ENCODE measurements at regions not wholly inside any gene's neighbourhood (a gene's known extent, or its start where the extent isn't known, plus 50 kb on each side); places are given as distances from the start of the nearest gene placed in this dataset.
"Not testable (repeated sequence)": the region's sequence is repeated elsewhere in the genome, so short reads cannot be mapped to it uniquely, and the experiment has no call there.

- no peaks in the 10 kb centered on the region for H3K9me3 ChIP-seq (replicated peaks in 1 of 2; ENCODE audit: control insufficient read depth in 2 of 2, insufficient read depth in 1 of 2, low read depth in 1 of 2, low read length in 2 of 2)
- no peaks in the 10 kb centered on the region for H3K27me3 ChIP-seq (ENCODE audit: control insufficient read depth in 3 of 3, insufficient read depth in 3 of 3, low read depth in 1 of 3, low read length in 3 of 3)
- H3K18ac ChIP-seq (ENCODE audit: low read length), result no peak overlapping the region
- no peak overlapping the region for H2AK5ac ChIP-seq (ENCODE audit: low read depth, low read length)
- no peaks in the 10 kb centered on the region for H3K4me1 ChIP-seq (ENCODE audit: control insufficient read depth in 2 of 2, insufficient read depth in 1 of 2, low read depth in 1 of 2, low read length in 2 of 2)
- no peak overlapping the region for H2BK5ac ChIP-seq (ENCODE audit: low read length)
- no peaks in the 10 kb centered on the region for H3K36me3 ChIP-seq (replicated peaks in 1 of 2; ENCODE audit: control insufficient read depth in 2 of 2, insufficient read depth in 2 of 2, low read length in 2 of 2)
- no peak overlapping the region for H3K4me2 ChIP-seq (ENCODE audit: insufficient read depth, low read length, poor library complexity, severe bottlenecking)
- H2BK15ac ChIP-seq (ENCODE audit: low read length), result no peak overlapping the region
- no peak overlapping the region for H3K27ac ChIP-seq (replicated peaks; ENCODE audit: low read length)
- H2AFZ ChIP-seq (ENCODE audit: low read length), result no peak overlapping the region
- H2BK12ac ChIP-seq (ENCODE audit: low read length), result no peak overlapping the region
- H3K4me3 ChIP-seq (ENCODE audit: low read length in 2 of 2), result no peak overlapping the region
- H4K91ac ChIP-seq (ENCODE audit: low read depth, low read length, poor library complexity), result no peak overlapping the region
- H3K79me1 ChIP-seq (ENCODE audit: low read depth, low read length), result no peaks in the 10 kb centered on the region
- DNase-seq (ENCODE audit: low spot score), result no peak
- H3K4ac ChIP-seq (ENCODE audit: low read length), result no peak overlapping the region
- WGBS, 2 donors (ENCODE audit: extremely low coverage in 2 of 2, insufficient read length in 2 of 2, insufficient replicate concordance in 1 of 2), result no CpG with 5 or more reads among the region's 8 CpGs
- no peak overlapping the region for H3K14ac ChIP-seq (ENCODE audit: low read length)
- H2BK120ac ChIP-seq (ENCODE audit: low read depth, low read length), result no peak overlapping the region
- no peak overlapping the region for H3K23ac ChIP-seq (ENCODE audit: low read depth, low read length, poor library complexity)
- no peak overlapping the region for H3K9ac ChIP-seq (ENCODE audit: low read depth, low read length, poor library complexity)
- H4K8ac ChIP-seq (ENCODE audit: low read depth, low read length), result peak overlapping the region; percentile 68
Observed at GRCh38 chr2:21892140-21892539, 768.4 kb downstream of the TDRD15 start.

DNA sequence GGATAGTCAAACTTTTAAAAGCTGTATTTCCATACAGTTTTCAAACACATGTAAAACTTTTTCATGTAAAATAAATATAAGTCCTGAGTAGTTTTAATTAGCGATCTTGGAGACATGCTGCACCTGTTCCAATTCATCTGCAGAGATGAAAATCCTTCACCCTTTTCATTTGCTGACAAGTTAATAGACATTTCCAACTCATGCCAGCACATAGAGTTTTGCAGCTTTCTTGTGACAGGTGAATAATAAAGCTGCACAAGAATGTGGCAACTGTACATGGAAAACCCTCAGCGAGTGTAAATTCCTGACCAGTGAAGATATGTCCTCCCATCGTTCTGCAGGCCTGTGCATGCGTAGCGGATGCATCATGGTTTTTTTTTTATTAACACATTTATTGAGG lies 771.4 kb downstream of the TDRD15 start:
- no peak overlapping the region for H2BK120ac ChIP-seq (ENCODE audit: low read depth, low read length)
- no peak overlapping the region for H2BK12ac ChIP-seq (ENCODE audit: low read length)
- no peak overlapping the region for H2AFZ ChIP-seq (ENCODE audit: low read length)
- H3K79me1 ChIP-seq (ENCODE audit: low read depth, low read length), result no peaks in the 10 kb centered on the region
- no peak overlapping the region for H3K18ac ChIP-seq (ENCODE audit: low read length)
- no peak for DNase-seq (ENCODE audit: low spot score)
- H4K91ac ChIP-seq (ENCODE audit: low read depth, low read length, poor library complexity), result no peak overlapping the region
- H3K4ac ChIP-seq (ENCODE audit: low read length), result no peak overlapping the region
- no peak overlapping the region for H3K9ac ChIP-seq (ENCODE audit: low read depth, low read length, poor library complexity)
- no peaks in the 10 kb centered on the region for H3K9me3 ChIP-seq (replicated peaks in 1 of 2; ENCODE audit: control insufficient read depth in 2 of 2, insufficient read depth in 1 of 2, low read depth in 1 of 2, low read length in 2 of 2)
- no peak overlapping the region for H3K4me3 ChIP-seq (ENCODE audit: low read length in 2 of 2)
- WGBS, 2 donors (ENCODE audit: extremely low coverage in 2 of 2, insufficient read length in 2 of 2, insufficient replicate concordance in 1 of 2), result no CpG with 5 or more reads among the region's 5 CpGs
- H3K23ac ChIP-seq (ENCODE audit: low read depth, low read length, poor library complexity), result no peak overlapping the region
- no peak overlapping the region for H4K8ac ChIP-seq (ENCODE audit: low read depth, low read length)
- H3K14ac ChIP-seq (ENCODE audit: low read length), result no peak overlapping the region
- H3K27me3 ChIP-seq (ENCODE audit: control insufficient read depth in 3 of 3, insufficient read depth in 3 of 3, low read depth in 1 of 3, low read length in 3 of 3), result no peaks in the 10 kb centered on the region
- no peaks in the 10 kb centered on the region for H3K4me1 ChIP-seq (ENCODE audit: control insufficient read depth in 2 of 2, insufficient read depth in 1 of 2, low read depth in 1 of 2, low read length in 2 of 2)
- H3K27ac ChIP-seq (replicated peaks; ENCODE audit: low read length), result no peak overlapping the region
- H3K36me3 ChIP-seq (replicated peaks in 1 of 2; ENCODE audit: control insufficient read depth in 2 of 2, insufficient read depth in 2 of 2, low read length in 2 of 2), result no peaks in the 10 kb centered on the region
- H3K4me2 ChIP-seq (ENCODE audit: insufficient read depth, low read length, poor library complexity, severe bottlenecking), result no peak overlapping the region
- no peak overlapping the region for H2BK15ac ChIP-seq (ENCODE audit: low read length)
- no peak overlapping the region for H2AK5ac ChIP-seq (ENCODE audit: low read depth, low read length)
- no peak overlapping the region for H2BK5ac ChIP-seq (ENCODE audit: low read length)

- WGBS, 2 donors (ENCODE audit: extremely low coverage in 2 of 2, insufficient read length in 2 of 2, insufficient replicate concordance in 1 of 2), result no CpG with 5 or more reads among the region's 26 CpGs
Observed at GRCh38 chr2:21908712-21909380, 785.1 kb downstream of the TDRD15 start.

GRCh38 chr2:21910832-21911507 lies 787.2 kb downstream of the TDRD15 start:
- Histone ChIP-seq H3K4ac (ENCODE audit: low read length) (no peak overlapping the region), H3K27me3 (ENCODE audit: control insufficient read depth in 3 of 3, insufficient read depth in 3 of 3, low read depth in 1 of 3, low read length in 3 of 3) (no peaks in the 10 kb centered on the region), H2BK12ac (ENCODE audit: low read length) (no peak overlapping the region), H3K27ac (replicated peaks; ENCODE audit: low read length) (no peak overlapping the region), H3K14ac (ENCODE audit: low read length) (no peak overlapping the region), H2BK120ac (ENCODE audit: low read depth, low read length) (no peak overlapping the region), H2BK5ac (ENCODE audit: low read length) (no peak overlapping the region), H3K18ac (ENCODE audit: low read length) (no peak overlapping the region), H3K4me3 (ENCODE audit: low read length in 2 of 2) (no peak overlapping the region), H2AK5ac (ENCODE audit: low read depth, low read length) (no peak overlapping the region), H2BK15ac (ENCODE audit: low read length) (no peak overlapping the region), H3K4me2 (ENCODE audit: insufficient read depth, low read length, poor library complexity, severe bottlenecking) (no peak overlapping the region), H4K8ac (ENCODE audit: low read depth, low read length) (no peak overlapping the region), H3K4me1 (ENCODE audit: control insufficient read depth in 2 of 2, insufficient read depth in 1 of 2, low read depth in 1 of 2, low read length in 2 of 2) (no peaks in the 10 kb centered on the region), H3K9ac (ENCODE audit: low read depth, low read length, poor library complexity) (no peak overlapping the region), H3K23ac (ENCODE audit: low read depth, low read length, poor library complexity) (no peak overlapping the region), H4K91ac (ENCODE audit: low read depth, low read length, poor library complexity) (no peak overlapping the region), H3K9me3 (replicated peaks in 1 of 2; ENCODE audit: control insufficient read depth in 2 of 2, insufficient read depth in 1 of 2, low read depth in 1 of 2, low read length in 2 of 2) (no peaks in the 10 kb centered on the region), H3K36me3 (replicated peaks in 1 of 2; ENCODE audit: control insufficient read depth in 2 of 2, insufficient read depth in 2 of 2, low read length in 2 of 2) (no peaks in the 10 kb centered on the region), H2AFZ (ENCODE audit: low read length) (no peak overlapping the region), H3K79me1 (ENCODE audit: low read depth, low read length) (no peaks in the 10 kb centered on the region)
- WGBS, 2 donors (ENCODE audit: extremely low coverage in 2 of 2, insufficient read length in 2 of 2, insufficient replicate concordance in 1 of 2), result no CpG with 5 or more reads among the region's 6 CpGs
- DNase-seq (ENCODE audit: low spot score), result no peak

More at GRCh38 chr2:21908712-21909380, 785.1 kb downstream of the TDRD15 start:
- not testable (repeated sequence) for H2BK15ac ChIP-seq (ENCODE audit: low read length); H3K27me3 ChIP-seq (ENCODE audit: control insufficient read depth in 3 of 3, insufficient read depth in 3 of 3, low read depth in 1 of 3, low read length in 3 of 3); H3K4me1 ChIP-seq (ENCODE audit: control insufficient read depth in 2 of 2, insufficient read depth in 1 of 2, low read depth in 1 of 2, low read length in 2 of 2); H3K18ac ChIP-seq (ENCODE audit: low read length); H3K4me2 ChIP-seq (ENCODE audit: insufficient read depth, low read length, poor library complexity, severe bottlenecking); DNase-seq (ENCODE audit: low spot score); H2AK5ac ChIP-seq (ENCODE audit: low read depth, low read length); H3K23ac ChIP-seq (ENCODE audit: low read depth, low read length, poor library complexity); H3K4ac ChIP-seq (ENCODE audit: low read length); H2AFZ ChIP-seq (ENCODE audit: low read length); H3K36me3 ChIP-seq (replicated peaks in 1 of 2; ENCODE audit: control insufficient read depth in 2 of 2, insufficient read depth in 2 of 2, low read length in 2 of 2); H2BK120ac ChIP-seq (ENCODE audit: low read depth, low read length); H4K8ac ChIP-seq (ENCODE audit: low read depth, low read length); H3K9me3 ChIP-seq (replicated peaks in 1 of 2; ENCODE audit: control insufficient read depth in 2 of 2, insufficient read depth in 1 of 2, low read depth in 1 of 2, low read length in 2 of 2); H3K14ac ChIP-seq (ENCODE audit: low read length); H2BK12ac ChIP-seq (ENCODE audit: low read length); H2BK5ac ChIP-seq (ENCODE audit: low read length); H3K27ac ChIP-seq (replicated peaks; ENCODE audit: low read length); H3K9ac ChIP-seq (ENCODE audit: low read depth, low read length, poor library complexity); H3K4me3 ChIP-seq (ENCODE audit: low read length in 2 of 2); H3K79me1 ChIP-seq (ENCODE audit: low read depth, low read length); H4K91ac ChIP-seq (ENCODE audit: low read depth, low read length, poor library complexity)
